Tibial nerve (tissue), 4 donors: ENCODE measurements at regions not wholly inside any gene's neighbourhood (a gene's known extent, or its start where the extent isn't known, plus 50 kb on each side); places are given as distances from the start of the nearest gene placed in this dataset.

ENCODE experiments used
- CTCF ChIP-seq, 5 experiments: fragments of 200-600 bp in 3 of 5; fragments of 450-650 bp in 2 of 5; sonication (generic) in 3 of 5; IDR thresholded peaks; one replicate each; pipeline ENCODE4 v1.5.1; 2016 to 2019; ENCODE audit warnings: antibody characterized with exemption in 5 of 5, mild to moderate bottlenecking in 3 of 5, moderate library complexity in 2 of 5
- EP300 ChIP-seq, 2 donors: sonication (generic); formaldehyde crosslinking; IDR thresholded peaks; one replicate each; pipeline ENCODE4 v1.6.1; 2017; ENCODE audit warnings: antibody characterized with exemption in 2 of 2, mild to moderate bottlenecking in 1 of 2
- POLR2A ChIP-seq, 2 donors: fragments of 450-650 bp; IDR thresholded peaks; one replicate each; pipeline ENCODE4 v1.6.1; 2017; ENCODE audit warnings: antibody characterized with exemption in 2 of 2, mild to moderate bottlenecking in 2 of 2, moderate library complexity in 2 of 2

GRCh38 chr1:4933232-4933631, 278.8 kb downstream of the AJAP1 start:
- TF ChIP-seq CTCF (IDR thresholded peaks at IDR 0.05) (no peak), POLR2A (IDR thresholded peaks at IDR 0.05) (no peak), EP300 (IDR thresholded peaks at IDR 0.05) (no peak)
